PC-3 (cell line): ENCODE measurements at regions not wholly inside any gene's neighbourhood (a gene's known extent, or its start where the extent isn't known, plus 50 kb on each side); places are given as distances from the start of the nearest gene placed in this dataset.

Experiments
- ATAC-seq: fragments of 200-7000 bp; cut with Tn5 transposase; 2 replicates; pipeline ENCODE4 v1.9.1; 2020; ENCODE audit warnings: mild to moderate bottlenecking, moderate library complexity
- BruUV-seq: library from RNA; stranded (reverse); fragments of 400-500 nt; replicated peaks from 2 replicates; lab custom pipeline; 2021; lab: Mats Ljungman, UMichigan
- CTCF ChIA-PET: fragments of 300-600 bp; sonication (Branson Sonifier 250); formaldehyde crosslinking; loops from one replicate; lab custom pipeline; 2022; ENCODE audit warnings: antibody characterized with exemption; lab: Charles Lee
- POLR2A ChIA-PET: fragments of 300-600 bp; sonication (Branson Sonifier 250); formaldehyde crosslinking; loops from one replicate; lab custom pipeline; 2022; ENCODE audit warnings: antibody characterized with exemption; ENCODE audit not compliant: unreplicated experiment; lab: Charles Lee
- DNase-seq: peaks from one replicate; pipeline ENCODE4 v3.0.0-alpha.2; 2015
- H2AFZ ChIP-seq: fragments of 300-600 bp; sonication (generic); 2 replicates; pipeline ENCODE4 v1.6.0; 2016; ENCODE audit warnings: antibody characterized with exemption, low read length
- H3F3A ChIP-seq: fragments of 300-600 bp; sonication (generic); one replicate; pipeline ENCODE4 v1.6.0; 2017; ENCODE audit warnings: antibody characterized with exemption, low read length, control low read depth, mild to moderate bottlenecking; ENCODE audit not compliant: unreplicated experiment
- H3K27ac ChIP-seq: fragments of 300-600 bp; sonication (generic); 2 replicates; pipeline ENCODE4 v1.5.1; 2016; ENCODE audit warnings: mild to moderate bottlenecking, low read length
- H3K27me3 ChIP-seq: fragments of 300-600 bp; sonication (generic); 2 replicates; pipeline ENCODE4 v1.6.1; 2016; ENCODE audit warnings: low read length, mixed read lengths
- H3K36me3 ChIP-seq: fragments of 300-600 bp; sonication (generic); 2 replicates; pipeline ENCODE4 v1.6.1; 2016; ENCODE audit warnings: low read depth, mixed run types, low read length, mixed read lengths
- H3K4me1 ChIP-seq: fragments of 300-600 bp; sonication (generic); 2 replicates; pipeline ENCODE4 v1.5.1; 2016; ENCODE audit warnings: low read length; ENCODE audit not compliant: insufficient read depth
- H3K4me2 ChIP-seq: fragments of 300-600 bp; sonication (generic); 2 replicates; pipeline ENCODE4 v1.6.0; 2016; ENCODE audit warnings: low read length
- H3K4me3 ChIP-seq: fragments of 300-600 bp; sonication (generic); 2 replicates; pipeline ENCODE4 v1.5.1; 2016; ENCODE audit warnings: mild to moderate bottlenecking, low read length, mixed read lengths
- H3K79me2 ChIP-seq: fragments of 300-600 bp; sonication (generic); 2 replicates; pipeline ENCODE4 v1.6.1; 2017; ENCODE audit warnings: low read length, mixed read lengths
- H3K9ac ChIP-seq: fragments of 300-600 bp; sonication (generic); 2 replicates; pipeline ENCODE4 v1.6.0; 2016; ENCODE audit warnings: mild to moderate bottlenecking, low read length
- H3K9me2 ChIP-seq: fragments of 300-600 bp; sonication (generic); replicated peaks from 2 replicates; pipeline ENCODE4 v1.6.1; 2016; ENCODE audit warnings: mixed run types, low read length, mixed read lengths
- H3K9me3 ChIP-seq: fragments of 300-600 bp; sonication (generic); 2 replicates; pipeline ENCODE4 v1.6.1; 2016; ENCODE audit warnings: low read length, mixed read lengths
- H4K20me1 ChIP-seq: fragments of 300-600 bp; sonication (generic); 2 replicates; pipeline ENCODE4 v1.6.1; 2016; ENCODE audit warnings: low read length, mixed read lengths
- EZH2 ChIP-seq: fragments of 300-600 bp; sonication (generic); IDR thresholded peaks from one replicate; pipeline ENCODE4 v1.6.1; 2017; ENCODE audit warnings: antibody characterized with exemption, mild to moderate bottlenecking, low read length; ENCODE audit not compliant: unreplicated experiment
- EZH2phosphoT487 ChIP-seq: fragments of 300-600 bp; sonication (generic); IDR thresholded peaks from 2 replicates; pipeline ENCODE4 v1.6.1; 2018; ENCODE audit warnings: mild to moderate bottlenecking, antibody characterized with exemption, low read length, borderline replicate concordance
- intact Hi-C: fragments of 100-400 bp; cut with micrococcal nuclease; formaldehyde crosslinking; loops from 2 replicates; pipeline ENCODE4 v1.9.0; 2023
- TF ChIP-seq, protein P1 (sequence below): fragments of 300-600 bp; sonication (generic); conservative IDR thresholded peaks from 2 replicates; pipeline ENCODE4 v1.5.1; 2017; ENCODE audit warnings: antibody characterized with exemption, low read depth, mild to moderate bottlenecking, low read length

DNA sequence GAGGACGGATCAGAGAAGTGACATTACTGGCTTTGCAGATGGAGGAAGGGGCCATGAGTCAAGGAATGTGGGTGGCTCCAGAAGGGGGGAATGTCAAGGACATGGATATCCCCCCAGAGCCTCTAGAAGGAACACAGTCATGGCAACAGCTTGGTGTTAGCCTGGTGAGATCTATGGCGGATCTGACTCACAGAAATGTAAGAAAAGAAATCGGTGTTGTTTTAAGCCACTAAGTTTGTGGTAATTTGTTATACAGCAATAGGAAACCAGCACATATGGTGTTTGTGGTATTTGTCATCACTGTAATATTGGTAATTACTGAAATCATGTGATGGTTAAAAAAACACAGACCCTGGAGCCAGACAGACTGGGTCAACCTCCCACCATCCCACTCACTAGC, 236.2 kb downstream of the SETD4 start:
- no peak for ATAC-seq
- no peaks in the 10 kb centered on the region for H3K9me2 ChIP-seq
- DNase-seq, result no peak
- H3K79me2 ChIP-seq, result no peaks in the 10 kb centered on the region
- TF ChIP-seq, protein P1, sequence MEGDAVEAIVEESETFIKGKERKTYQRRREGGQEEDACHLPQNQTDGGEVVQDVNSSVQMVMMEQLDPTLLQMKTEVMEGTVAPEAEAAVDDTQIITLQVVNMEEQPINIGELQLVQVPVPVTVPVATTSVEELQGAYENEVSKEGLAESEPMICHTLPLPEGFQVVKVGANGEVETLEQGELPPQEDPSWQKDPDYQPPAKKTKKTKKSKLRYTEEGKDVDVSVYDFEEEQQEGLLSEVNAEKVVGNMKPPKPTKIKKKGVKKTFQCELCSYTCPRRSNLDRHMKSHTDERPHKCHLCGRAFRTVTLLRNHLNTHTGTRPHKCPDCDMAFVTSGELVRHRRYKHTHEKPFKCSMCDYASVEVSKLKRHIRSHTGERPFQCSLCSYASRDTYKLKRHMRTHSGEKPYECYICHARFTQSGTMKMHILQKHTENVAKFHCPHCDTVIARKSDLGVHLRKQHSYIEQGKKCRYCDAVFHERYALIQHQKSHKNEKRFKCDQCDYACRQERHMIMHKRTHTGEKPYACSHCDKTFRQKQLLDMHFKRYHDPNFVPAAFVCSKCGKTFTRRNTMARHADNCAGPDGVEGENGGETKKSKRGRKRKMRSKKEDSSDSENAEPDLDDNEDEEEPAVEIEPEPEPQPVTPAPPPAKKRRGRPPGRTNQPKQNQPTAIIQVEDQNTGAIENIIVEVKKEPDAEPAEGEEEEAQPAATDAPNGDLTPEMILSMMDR, result no peak
- no peak for TF ChIP-seq EZH2phosphoT487
- no peak for TF ChIP-seq EZH2
- no peak overlapping the region for H2AFZ ChIP-seq
- CTCF ChIA-PET, result no interaction called here
- no TSS peak for BruUV-seq
- H3K9me3 ChIP-seq, result no peaks in the 10 kb centered on the region
- intact Hi-C loops, result no loop called here
- H4K20me1 ChIP-seq, result no peaks in the 10 kb centered on the region
- H3K4me2 ChIP-seq, result no peak overlapping the region
- POLR2A ChIA-PET, result no interaction called here
- H3K4me3 ChIP-seq, result no peak overlapping the region
- H3K9ac ChIP-seq, result no peak overlapping the region
- H3K27ac ChIP-seq, result no peak overlapping the region
- H3K4me1 ChIP-seq, result no peaks in the 10 kb centered on the region
- H3K36me3 ChIP-seq, result no peaks in the 10 kb centered on the region
- H3K27me3 ChIP-seq, result no peaks in the 10 kb centered on the region
- no peaks in the 10 kb centered on the region for H3F3A ChIP-seq

DNA sequence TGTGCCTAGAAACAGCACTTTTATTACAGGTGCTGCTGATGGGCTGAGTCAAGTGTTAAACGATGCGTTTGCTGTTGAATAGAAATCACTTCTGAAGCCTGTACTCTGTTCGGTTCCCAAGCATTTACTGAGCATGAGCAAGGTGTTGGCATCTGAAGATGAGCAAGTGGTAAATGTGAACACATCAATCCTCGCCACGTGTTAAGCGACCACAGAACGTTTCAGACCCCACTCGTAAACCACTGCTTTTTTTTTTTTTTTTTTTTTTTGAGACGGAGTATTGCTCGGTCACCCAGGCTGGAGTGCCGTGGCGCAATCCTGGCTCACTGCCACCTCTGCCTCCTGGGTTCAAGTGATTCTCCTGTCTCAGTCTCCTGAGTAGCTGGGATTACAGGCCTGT, 241.2 kb downstream of the SETD4 start:
- ATAC-seq (no peak), DNase-seq (no peak)
- Histone ChIP-seq H3K9ac (no peak overlapping the region), H3K4me3 (no peak overlapping the region), H3K4me2 (no peak overlapping the region), H3K27ac (no peak overlapping the region), H3K27me3 (no peaks in the 10 kb centered on the region), H3K36me3 (no peaks in the 10 kb centered on the region), H3K9me2 (no peaks in the 10 kb centered on the region), H4K20me1 (no peaks in the 10 kb centered on the region), H3K9me3 (no peaks in the 10 kb centered on the region), H3F3A (no peaks in the 10 kb centered on the region), H2AFZ (no peak overlapping the region), H3K79me2 (no peaks in the 10 kb centered on the region), H3K4me1 (no peaks in the 10 kb centered on the region)
- POLR2A ChIA-PET, result no interaction called here
- TF ChIP-seq EZH2 (no peak), EZH2phosphoT487 (no peak)
- TF ChIP-seq, protein P1, result no peak
- intact Hi-C loops, result no loop called here
- CTCF ChIA-PET, result no interaction called here
- no TSS peak for BruUV-seq

DNA sequence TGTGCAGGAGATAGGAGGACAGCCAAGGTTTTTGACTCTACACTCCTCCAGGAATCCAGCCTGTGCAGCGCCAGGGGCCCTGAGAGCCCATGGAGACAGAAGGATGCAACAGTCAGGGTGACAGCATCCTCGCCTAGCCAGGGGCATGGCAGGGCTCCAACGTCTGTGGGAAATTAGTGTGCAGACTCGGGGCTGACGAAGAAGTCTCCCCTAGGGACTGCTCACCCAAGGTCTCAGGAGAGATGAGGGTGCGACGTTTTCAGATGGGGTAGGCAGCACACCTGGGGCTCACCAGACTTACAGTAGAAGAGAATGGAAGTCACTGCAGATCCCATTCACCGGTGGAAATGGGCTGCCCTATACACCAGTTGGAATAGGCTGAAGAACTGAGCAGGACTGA, 241.7 kb downstream of the SETD4 start:
- Histone ChIP-seq H3K36me3 (no peaks in the 10 kb centered on the region), H3K4me2 (no peak overlapping the region), H3K4me3 (no peak overlapping the region), H3K9me3 (no peaks in the 10 kb centered on the region), H3K9me2 (no peaks in the 10 kb centered on the region), H3K27ac (no peak overlapping the region), H3K27me3 (no peaks in the 10 kb centered on the region), H3K79me2 (no peaks in the 10 kb centered on the region), H2AFZ (no peak overlapping the region), H3K4me1 (no peaks in the 10 kb centered on the region), H3K9ac (no peak overlapping the region), H4K20me1 (no peaks in the 10 kb centered on the region), H3F3A (no peaks in the 10 kb centered on the region)
- TF ChIP-seq EZH2, result no peak
- TF ChIP-seq, protein P1, result no peak
- no peak for TF ChIP-seq EZH2phosphoT487
- DNase-seq (no peak), ATAC-seq (no peak)
- POLR2A ChIA-PET, result no interaction called here
- BruUV-seq, result no TSS peak
- intact Hi-C loops, result no loop called here
- CTCF ChIA-PET, result no interaction called here
